AG09309 (cell line): ENCODE measurements at regions not wholly inside any gene's neighbourhood (a gene's known extent, or its start where the extent isn't known, plus 50 kb on each side); places are given as distances from the start of the nearest gene placed in this dataset.

Experiments used
- DNase-seq: peaks from one replicate; pipeline ENCODE4 v3.0.0-alpha.2; 2010; ENCODE audit warnings: low read depth
- H3K4me3 ChIP-seq: 2 replicates; pipeline ENCODE4 v1.5.1; 2011; ENCODE audit warnings: mild to moderate bottlenecking, low read depth, low read length, moderate library complexity; ENCODE audit not compliant: control insufficient read depth
- CTCF ChIP-seq: IDR thresholded peaks from 2 replicates; pipeline ENCODE4 v1.5.1; 2011; ENCODE audit warnings: mild to moderate bottlenecking, low read depth, low read length, inconsistent platforms; ENCODE audit not compliant: insufficient read depth, control insufficient read depth; ENCODE audit errors: missing control alignments

DNA sequence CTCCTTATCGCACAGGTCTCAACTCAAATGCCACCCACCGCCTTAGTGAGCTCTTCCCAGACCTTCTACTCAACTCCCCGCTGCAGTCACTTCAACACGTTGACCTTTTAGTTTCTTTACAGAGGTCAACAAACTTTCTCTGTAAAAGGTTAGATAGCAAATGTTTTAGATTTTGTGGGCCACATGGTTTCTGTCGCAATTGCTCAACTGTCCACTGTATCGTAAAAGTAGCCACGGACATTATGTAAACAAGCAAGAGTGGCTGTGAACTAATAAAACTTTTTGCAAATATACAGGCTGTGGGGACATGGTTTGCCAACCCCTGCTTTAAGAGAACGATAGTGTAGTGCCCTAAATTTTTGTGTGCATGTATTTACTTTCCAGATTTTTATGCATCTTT is 247.6 kb upstream of the TSHZ2 start:
- DNase-seq, result no peak
- H3K4me3 ChIP-seq, result no peak overlapping the region
- TF ChIP-seq CTCF, result no peak

DNA sequence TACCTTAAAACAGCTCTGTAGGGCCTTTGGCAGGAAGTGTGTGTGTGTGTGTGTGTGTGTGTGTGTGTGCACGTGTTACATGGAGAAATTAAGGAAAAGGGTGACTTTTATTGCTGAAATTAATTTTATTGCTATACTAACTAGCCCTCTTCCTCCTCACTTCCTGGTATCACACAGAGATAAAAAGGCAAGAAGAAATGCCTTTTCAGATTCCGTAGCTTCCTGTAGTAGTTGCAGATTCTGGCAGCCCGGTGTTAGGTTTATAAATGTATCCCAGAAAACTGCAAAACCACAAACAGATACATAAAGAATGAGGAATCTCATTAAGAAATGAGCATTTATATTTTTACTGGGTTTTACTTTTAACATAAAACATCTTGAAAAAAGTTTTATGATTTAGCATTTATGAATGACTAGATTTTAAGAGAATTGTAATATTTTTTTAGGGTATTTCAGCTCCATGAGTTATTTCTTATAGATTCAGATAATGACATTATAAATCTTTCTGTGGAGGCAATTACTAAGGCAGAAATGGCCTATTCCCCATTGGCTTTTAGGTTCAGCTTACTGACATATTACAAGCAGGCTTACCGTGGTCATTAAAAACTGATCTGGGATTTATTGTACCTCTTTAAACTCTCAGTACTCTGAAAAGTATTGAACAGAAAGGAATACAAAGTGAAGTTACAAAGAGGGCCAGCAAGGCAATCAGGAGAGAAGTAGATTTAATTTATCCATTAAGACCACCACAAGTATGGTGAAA is 249.1 kb upstream of the TSHZ2 start:
- no peak for DNase-seq
- no peak for TF ChIP-seq CTCF
- no peak overlapping the region for H3K4me3 ChIP-seq

DNA sequence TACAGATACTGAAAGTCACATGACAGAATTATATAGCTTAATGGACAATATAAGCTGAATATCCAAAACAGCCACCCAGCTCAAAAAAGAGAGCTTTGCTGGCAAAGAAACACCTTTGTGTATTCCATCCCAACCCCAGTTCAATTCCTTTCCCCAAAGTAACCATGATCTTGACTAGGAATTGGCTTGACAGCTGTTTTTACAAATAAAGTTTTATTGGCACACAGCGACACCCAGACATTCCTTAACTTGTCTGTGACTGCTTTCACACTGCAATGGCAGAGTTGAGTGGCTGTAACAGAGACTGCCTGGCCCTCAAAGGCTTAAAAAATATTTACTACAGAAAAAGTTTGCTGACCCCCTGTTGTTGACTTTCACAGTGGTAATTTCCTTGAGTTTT is 264.0 kb upstream of the TSHZ2 start:
- DNase-seq, result no peak
- H3K4me3 ChIP-seq, result no peak overlapping the region
- no peak for TF ChIP-seq CTCF

DNA sequence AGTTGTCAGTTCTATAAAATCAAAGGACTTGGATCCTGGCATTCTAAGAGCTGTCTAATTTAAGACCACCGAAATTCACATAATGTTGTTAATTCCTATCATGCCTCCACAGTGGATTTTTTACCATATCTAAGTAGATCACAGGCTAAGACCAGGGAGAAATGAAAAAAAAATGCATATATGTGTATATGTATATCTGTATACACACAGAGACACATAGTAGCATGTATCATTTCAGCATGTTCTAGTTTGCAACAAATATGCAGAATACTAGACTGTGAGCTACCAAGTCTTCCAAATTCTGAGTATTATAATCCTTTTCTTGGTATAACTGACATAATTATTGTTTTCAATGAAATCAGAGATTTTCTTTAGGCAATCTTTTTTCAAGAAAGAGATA is 267.6 kb upstream of the TSHZ2 start:
- DNase-seq, result no peak
- H3K4me3 ChIP-seq, result no peak overlapping the region
- TF ChIP-seq CTCF, result no peak

- H3K4me3 ChIP-seq, result no peak overlapping the region
- TF ChIP-seq CTCF, result no peak
- DNase-seq, result no peak
Measured at GRCh38 chr20:52688345-52688744, 283.8 kb upstream of the TSHZ2 start.

GRCh38 chr20:52684905-52685304 is 287.3 kb upstream of the TSHZ2 start:
- no peak overlapping the region for H3K4me3 ChIP-seq
- DNase-seq, result no peak
- TF ChIP-seq CTCF, result no peak

DNA sequence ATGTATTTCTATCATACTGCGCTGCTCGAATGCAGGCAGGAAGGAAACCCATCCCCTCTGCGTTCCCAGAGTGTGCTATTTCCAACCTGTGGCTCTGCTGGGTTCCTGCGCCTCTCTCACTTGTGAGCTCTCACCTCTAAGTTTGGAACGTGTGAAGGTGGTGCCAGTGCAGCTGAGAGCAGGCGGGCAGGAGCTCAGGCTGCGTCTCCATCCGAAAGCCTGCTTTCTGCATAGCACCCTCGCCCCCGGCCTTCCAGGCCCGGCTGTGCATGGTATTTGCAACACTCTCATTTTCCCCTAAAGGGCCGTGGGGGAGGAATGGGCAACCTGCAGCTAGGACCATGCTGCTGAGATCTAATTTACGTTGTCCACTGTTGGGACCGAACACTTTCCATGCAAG is 288.0 kb upstream of the TSHZ2 start:
- DNase-seq, result no peak
- H3K4me3 ChIP-seq, result no peak overlapping the region
- no peak for TF ChIP-seq CTCF
